ENCODE measurements at regions not wholly inside any gene's neighbourhood (a gene's known extent, or its start where the extent isn't known, plus 50 kb on each side); places are given as distances from the start of the nearest gene placed in this dataset.

GRCh38 chr6:27078734-27079357, 168.7 kb upstream of the PRSS16 start:
- Histone ChIP-seq H3K4me3 (ENCODE audit: low read depth in 2 of 2, low read length in 2 of 2) (peak overlapping the region; percentile 46 to 51), H3K36me3 (ENCODE audit: control insufficient read depth, insufficient read depth, low read length) (no peaks in the 10 kb centered on the region), H3K27ac (ENCODE audit: low read length) (no peak overlapping the region; the same call in 1 of the 2 replicates), H3K4me1 (ENCODE audit: control insufficient read depth, insufficient read depth, low read length) (0 out of 2 replicates have a peak, but pooled peaks cover 4% of the 10 kb centered on the region), H3K9me3 (ENCODE audit: control insufficient read depth, insufficient read depth, low read depth, low read length) (no peaks in the 10 kb centered on the region), H3K27me3 (ENCODE audit: control insufficient read depth, insufficient read depth, low read length) (no peaks in the 10 kb centered on the region)
- peak; percentile 98 for ATAC-seq
- intact Hi-C loops (cut with micrococcal nuclease; ENCODE audit: unreplicated experiment) (loop anchor here (5.0 kb wide), 1 partner anchor 472 kb away; no protein-coding TSS in a partner anchor), in situ Hi-C loops (cut with HindIII; ENCODE audit: low pct_unique_long_range_greater_than_20kb, low sequenced_read_pairs) (no loop called here)
- TF ChIP-seq POLR2AphosphoS5 (IDR thresholded peaks at IDR 0.05; ENCODE audit: low read depth, low read length): no peak
- TF ChIP-seq SIN3A (IDR thresholded peaks at IDR 0.05; ENCODE audit: borderline replicate concordance, insufficient read depth, low read depth, low read length): no peak
- peak; percentile 81 for TF ChIP-seq CTCF (IDR thresholded peaks at IDR 0.05)
- ChIA-PET CTCF (interaction anchor here (0.7 to 1.2 kb wide), 3 partner anchors 15 to 471 kb away, joined by 3 to 4 read pairs (median 3); no protein-coding TSS in a partner anchor), POLR2A (no interaction called here)
- no TSS peak for BruUV-seq (replicated peaks)
- peak; percentile 62 for DNase-seq (ENCODE audit: low read depth, low spot score)

DNA sequence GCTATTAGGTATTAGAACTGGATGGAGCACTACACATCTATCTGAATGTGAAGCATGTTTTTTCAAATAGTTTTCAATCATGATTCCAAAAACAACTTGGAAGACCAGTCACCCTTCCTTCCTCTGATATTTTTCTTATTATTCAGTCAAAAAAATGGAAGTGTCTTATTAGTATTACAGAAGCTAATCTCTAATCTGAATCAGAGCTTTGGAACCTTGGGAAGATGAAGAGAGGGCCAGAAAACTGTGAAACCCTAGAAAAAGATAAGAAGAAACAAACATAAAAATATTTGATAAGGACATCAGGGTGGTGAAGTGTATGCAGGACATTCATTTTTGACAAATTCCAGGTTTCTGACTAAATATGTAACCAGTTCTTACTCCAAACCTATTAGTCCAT, 166.3 kb upstream of the PRSS16 start:
- ATAC-seq: no peak
- Histone ChIP-seq H3K27ac (ENCODE audit: low read length) (no peak overlapping the region), H3K36me3 (ENCODE audit: control insufficient read depth, insufficient read depth, low read length) (no peaks in the 10 kb centered on the region), H3K9me3 (ENCODE audit: control insufficient read depth, insufficient read depth, low read depth, low read length) (no peaks in the 10 kb centered on the region), H3K4me1 (ENCODE audit: control insufficient read depth, insufficient read depth, low read length) (0 out of 2 replicates have a peak, but pooled peaks cover 4% of the 10 kb centered on the region), H3K27me3 (ENCODE audit: control insufficient read depth, insufficient read depth, low read length) (0 out of 2 replicates have a peak, but pooled peaks cover 2% of the 10 kb centered on the region), H3K4me3 (ENCODE audit: low read depth in 2 of 2, low read length in 2 of 2) (no peak overlapping the region)
- ChIA-PET CTCF (no interaction called here), POLR2A (no interaction called here)
- in situ Hi-C loops (cut with HindIII; ENCODE audit: low pct_unique_long_range_greater_than_20kb, low sequenced_read_pairs): no loop called here
- intact Hi-C loops (cut with micrococcal nuclease; ENCODE audit: unreplicated experiment): no loop called here
- no peak for DNase-seq (ENCODE audit: low read depth, low spot score)
- TF ChIP-seq REST (IDR thresholded peaks at IDR 0.05; ENCODE audit: insufficient read depth in 1 of 2, low read depth in 2 of 2, low read length in 1 of 2): no peak
- no peak for TF ChIP-seq CTCF (IDR thresholded peaks at IDR 0.05)
- no peak for TF ChIP-seq POLR2AphosphoS5 (IDR thresholded peaks at IDR 0.05; ENCODE audit: low read depth, low read length)
- no peak for TF ChIP-seq SIN3A (IDR thresholded peaks at IDR 0.05; ENCODE audit: borderline replicate concordance, insufficient read depth, low read depth, low read length)
- no peak for TF ChIP-seq TCF7L2 (IDR thresholded peaks at IDR 0.05; ENCODE audit: low read depth, low read length)
- no TSS peak for BruUV-seq (replicated peaks)

All from Panc1 (cell line).